GM23248 (cell line): ENCODE measurements at regions not wholly inside any gene's neighbourhood (a gene's known extent, or its start where the extent isn't known, plus 50 kb on each side); places are given as distances from the start of the nearest gene placed in this dataset.
"Not testable (repeated sequence)": the region's sequence is repeated elsewhere in the genome, so short reads cannot be mapped to it uniquely, and the experiment has no call there.

Experiments used
- DNase-seq: peaks from one replicate; pipeline ENCODE4 v3.0.0-alpha.2; 2015
- H2AFZ ChIP-seq: fragments of 200-600 bp; sonication (generic); 2 replicates; pipeline ENCODE4 v1.6.1; 2016; ENCODE audit warnings: antibody characterized with exemption
- H3F3A ChIP-seq: fragments of 200-600 bp; sonication (generic); 2 replicates; pipeline ENCODE4 v1.6.1; 2016; ENCODE audit warnings: mild to moderate bottlenecking, antibody characterized with exemption, mixed run types; ENCODE audit not compliant: insufficient read depth
- H3K27ac ChIP-seq: fragments of 200-600 bp; sonication (generic); 2 replicates; pipeline ENCODE4 v1.5.1; 2016; ENCODE audit warnings: mild to moderate bottlenecking
- H3K27me3 ChIP-seq: fragments of 200-600 bp; sonication (generic); replicated peaks from 2 replicates; pipeline ENCODE4 v1.6.1; 2016; ENCODE audit warnings: mild to moderate bottlenecking; ENCODE audit not compliant: insufficient read depth
- H3K36me3 ChIP-seq: fragments of 200-600 bp; sonication (generic); 2 replicates; pipeline ENCODE4 v1.6.1; 2016; ENCODE audit warnings: low read depth, mild to moderate bottlenecking
- H3K4me1 ChIP-seq: fragments of 200-600 bp; sonication (generic); 2 replicates; pipeline ENCODE4 v1.6.1; 2016; ENCODE audit warnings: mild to moderate bottlenecking; ENCODE audit not compliant: insufficient read depth
- H3K4me2 ChIP-seq: fragments of 200-600 bp; sonication (generic); one replicate; pipeline ENCODE4 v1.6.1; 2016; ENCODE audit warnings: mild to moderate bottlenecking; ENCODE audit not compliant: unreplicated experiment
- H3K4me3 ChIP-seq: fragments of 200-600 bp; sonication (generic); 2 replicates; pipeline ENCODE4 v1.5.1; 2016; ENCODE audit warnings: mild to moderate bottlenecking
- H3K79me2 ChIP-seq: fragments of 200-600 bp; sonication (generic); 2 replicates; pipeline ENCODE4 v1.6.1; 2016; ENCODE audit warnings: mild to moderate bottlenecking; ENCODE audit not compliant: insufficient read depth
- H3K9ac ChIP-seq: fragments of 200-600 bp; sonication (generic); 2 replicates; pipeline ENCODE4 v1.6.1; 2016; ENCODE audit warnings: mild to moderate bottlenecking
- H3K9me2 ChIP-seq: fragments of 200-600 bp; sonication (generic); 2 replicates; pipeline ENCODE4 v1.6.1; 2016; ENCODE audit warnings: mixed run types, mild to moderate bottlenecking, moderate library complexity; ENCODE audit not compliant: insufficient read depth
- H3K9me3 ChIP-seq: fragments of 200-600 bp; sonication (generic); one replicate; pipeline ENCODE4 v1.6.1; 2017; ENCODE audit warnings: low read depth
- H4K20me1 ChIP-seq: fragments of 200-600 bp; sonication (generic); 2 replicates; pipeline ENCODE4 v1.6.0; 2016; ENCODE audit not compliant: insufficient read depth
- EZH2 ChIP-seq: fragments of 200-600 bp; sonication (generic); IDR thresholded peaks from 2 replicates; pipeline ENCODE4 v1.6.1; 2018; ENCODE audit warnings: antibody characterized with exemption, mild to moderate bottlenecking; ENCODE audit not compliant: insufficient read depth, poor library complexity, severe bottlenecking
- EZH2phosphoT487 ChIP-seq: fragments of 200-600 bp; sonication (generic); IDR thresholded peaks from 2 replicates; pipeline ENCODE4 v1.6.1; 2018; ENCODE audit warnings: antibody characterized with exemption, moderate library complexity, mild to moderate bottlenecking, low read depth; ENCODE audit not compliant: insufficient read depth
- WGBS, 2 experiments: methylation state at CpG; one replicate each; pipeline ENCODE4 v1.1.6; 2015 to 2017; ENCODE audit warnings: low lambda C conversion rate in 2 of 2, low coverage in 1 of 2; ENCODE audit errors: missing lambda C conversion rate in 2 of 2; 5-methylcytosine and 5-hydroxymethylcytosine counted together
- in situ Hi-C: fragments of 300-500 bp; cut with MboI; formaldehyde crosslinking; loops from 2 replicates; pipeline ENCODE4 v1.15.0; 2020

DNA sequence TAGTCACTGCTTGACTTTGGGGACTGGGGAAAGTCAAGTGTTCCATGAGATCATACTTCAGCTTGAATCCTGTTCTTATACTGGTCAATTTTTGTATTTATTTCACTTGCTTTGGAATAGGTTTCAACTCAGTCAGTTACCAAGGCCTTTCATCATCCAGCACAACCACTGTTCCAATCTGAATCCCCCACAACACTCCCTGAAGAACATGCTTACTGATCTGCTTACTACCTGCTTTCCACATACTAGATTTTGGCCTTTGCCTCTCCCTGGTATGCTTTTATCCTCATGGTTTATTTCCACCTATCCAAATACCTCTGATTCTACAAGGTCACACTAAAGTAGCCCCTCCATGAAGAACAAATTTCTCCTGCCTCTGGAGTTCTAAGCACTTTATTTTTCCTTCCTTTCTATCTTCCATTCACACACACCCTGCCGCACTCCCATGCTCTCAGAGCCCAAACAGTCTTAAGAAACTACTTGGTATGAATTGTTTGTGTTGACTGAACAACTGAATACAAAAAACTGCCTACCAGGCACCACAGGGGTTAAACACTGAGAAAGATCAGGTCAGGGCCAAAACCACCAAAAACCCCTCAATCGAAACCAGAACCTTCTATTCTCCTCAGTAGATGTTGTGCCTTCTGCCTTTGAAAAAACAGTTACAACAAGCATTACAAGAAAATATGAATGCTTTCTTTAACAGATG, 178.1 kb downstream of the AVL9 start:
- TF ChIP-seq EZH2phosphoT487 (no peak), EZH2 (no peak)
- WGBS, 2 experiments = 65 to 75% methylated on average over 2 of the region's 2 CpGs

DNA sequence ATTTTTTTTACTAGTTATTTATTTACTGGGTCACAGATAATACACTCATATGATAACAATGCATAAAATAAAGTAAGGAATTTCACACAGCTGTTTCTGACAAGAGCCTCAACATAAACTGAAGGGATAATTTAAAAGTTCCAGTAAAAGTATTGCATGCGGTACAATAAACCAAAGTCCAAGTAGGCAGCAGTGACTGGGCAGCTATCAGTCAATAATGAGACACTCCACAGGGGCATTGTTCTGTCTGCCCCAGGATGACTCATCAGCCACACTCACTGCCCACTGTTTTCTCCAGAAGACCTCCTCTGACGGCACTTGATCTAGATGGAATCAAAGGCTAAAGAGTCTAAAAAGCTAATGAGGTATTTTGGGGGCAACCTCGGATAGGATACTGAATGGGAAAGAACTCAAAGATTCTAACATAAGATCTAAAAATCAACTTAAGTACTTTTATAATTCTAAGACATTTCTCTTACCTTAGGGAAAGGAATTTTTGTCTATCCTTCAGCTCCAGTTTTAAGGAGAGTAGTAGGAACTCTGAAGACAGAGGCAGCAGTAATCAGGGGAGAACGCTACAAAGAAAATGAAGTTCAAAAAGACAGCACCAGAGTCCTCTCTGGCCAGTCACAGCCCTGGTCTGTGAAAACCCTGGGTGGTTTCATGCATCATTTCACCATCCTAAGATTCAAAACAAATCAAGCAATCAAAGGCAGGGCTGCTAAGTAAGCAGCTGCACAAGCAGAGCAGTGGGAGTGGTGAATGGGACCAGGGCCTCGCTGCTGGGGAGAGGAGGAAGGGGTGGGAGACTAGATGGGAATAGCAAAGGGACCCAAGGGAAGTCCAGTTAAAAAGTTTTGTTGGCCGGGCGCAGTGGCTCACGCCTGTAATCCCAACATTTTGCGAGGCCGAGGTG, 175.1 kb downstream of the AVL9 start:
- Histone ChIP-seq H3K79me2 (no peaks in the 10 kb centered on the region), H3K9me2 (no peaks in the 10 kb centered on the region), H3K27me3 (no peaks in the 10 kb centered on the region), H3K27ac (0 out of 2 replicates have a peak overlapping the region, but pooled peaks have one; percentile 69), H3K4me3 (no peak overlapping the region), H3K9ac (no peak overlapping the region), H4K20me1 (no peaks in the 10 kb centered on the region), H3K36me3 (no peaks in the 10 kb centered on the region), H3K4me2 (peak overlapping the region; percentile 8), H2AFZ (no peak overlapping the region), H3F3A (peaks cover 24% of the 10 kb centered on the region; the same call in 1 of the 2 replicates), H3K4me1 (peaks cover 22% of the 10 kb centered on the region), H3K9me3 (no peaks in the 10 kb centered on the region)
- peak; percentile 46 for DNase-seq
- in situ Hi-C loops = no loop called here
- TF ChIP-seq EZH2phosphoT487 (no peak), EZH2 (no peak)
- 90 to 92% methylated on average over 10 of the region's 10 CpGs for WGBS, 2 experiments

More for the DNA sequence above, 178.1 kb downstream of the AVL9 start:
- Histone ChIP-seq H3K4me1 (peaks cover 21% of the 10 kb centered on the region), H3K4me3 (no peak overlapping the region), H3K9me2 (no peaks in the 10 kb centered on the region), H4K20me1 (no peaks in the 10 kb centered on the region), H3K36me3 (no peaks in the 10 kb centered on the region), H3K27me3 (no peaks in the 10 kb centered on the region), H3F3A (peaks cover 20% of the 10 kb centered on the region; the same call in 1 of the 2 replicates), H2AFZ (no peak overlapping the region), H3K79me2 (no peaks in the 10 kb centered on the region), H3K4me2 (no peak overlapping the region), H3K9me3 (no peaks in the 10 kb centered on the region), H3K9ac (no peak overlapping the region), H3K27ac (no peak overlapping the region)
- in situ Hi-C loops = no loop called here
- DNase-seq = no peak

DNA sequence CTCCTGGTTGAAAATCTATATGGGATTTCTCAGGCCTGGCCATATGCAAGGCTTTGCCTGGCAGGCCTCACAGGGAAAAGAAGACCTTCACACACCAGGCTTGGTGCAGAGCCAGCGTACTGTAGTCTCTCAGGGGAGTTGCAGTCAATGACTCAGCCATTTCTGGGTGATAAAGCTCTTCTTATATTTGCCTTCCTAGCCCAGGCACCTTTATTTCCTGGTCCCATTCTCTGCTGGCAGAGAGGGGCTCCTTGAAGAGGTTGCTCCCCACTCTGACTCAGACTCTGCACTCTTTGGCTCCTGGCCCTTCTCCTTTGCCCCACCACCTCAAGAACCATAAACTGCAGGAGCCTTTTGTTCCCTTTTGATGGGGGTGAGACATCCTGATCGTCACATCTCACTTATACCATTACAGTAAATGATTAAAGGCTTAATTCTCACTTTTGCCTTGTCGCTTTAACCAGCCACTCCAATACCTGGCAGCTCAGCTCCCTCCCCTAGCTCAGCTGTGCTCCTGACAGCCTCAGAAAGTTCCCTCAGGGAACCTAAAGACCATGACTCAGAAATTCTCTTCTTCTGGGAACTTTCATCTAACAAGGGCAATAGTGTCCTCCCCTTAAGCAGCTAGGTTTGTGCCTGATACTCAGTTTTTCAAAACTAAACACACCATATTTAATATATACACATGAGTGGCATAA, 174.0 kb downstream of the AVL9 start:
- 64 to 73% methylated on average over 3 of the region's 3 CpGs for WGBS, 2 experiments
- H3K27me3 ChIP-seq, H3K9me2 ChIP-seq, H3K79me2 ChIP-seq, H3K9ac ChIP-seq, in situ Hi-C loops, H3K4me3 ChIP-seq, H2AFZ ChIP-seq, H3K36me3 ChIP-seq, H3K9me3 ChIP-seq, H4K20me1 ChIP-seq: not testable (repeated sequence)
- peak overlapping the region; percentile 31 for H3K4me2 ChIP-seq
- peak; percentile 88 for DNase-seq
- H3K4me1 ChIP-seq = peaks cover 22% of the 10 kb centered on the region
- H3K27ac ChIP-seq = peak overlapping the region; percentile 69
- peaks cover 24% of the 10 kb centered on the region; the same call in 1 of the 2 replicates for H3F3A ChIP-seq

DNA sequence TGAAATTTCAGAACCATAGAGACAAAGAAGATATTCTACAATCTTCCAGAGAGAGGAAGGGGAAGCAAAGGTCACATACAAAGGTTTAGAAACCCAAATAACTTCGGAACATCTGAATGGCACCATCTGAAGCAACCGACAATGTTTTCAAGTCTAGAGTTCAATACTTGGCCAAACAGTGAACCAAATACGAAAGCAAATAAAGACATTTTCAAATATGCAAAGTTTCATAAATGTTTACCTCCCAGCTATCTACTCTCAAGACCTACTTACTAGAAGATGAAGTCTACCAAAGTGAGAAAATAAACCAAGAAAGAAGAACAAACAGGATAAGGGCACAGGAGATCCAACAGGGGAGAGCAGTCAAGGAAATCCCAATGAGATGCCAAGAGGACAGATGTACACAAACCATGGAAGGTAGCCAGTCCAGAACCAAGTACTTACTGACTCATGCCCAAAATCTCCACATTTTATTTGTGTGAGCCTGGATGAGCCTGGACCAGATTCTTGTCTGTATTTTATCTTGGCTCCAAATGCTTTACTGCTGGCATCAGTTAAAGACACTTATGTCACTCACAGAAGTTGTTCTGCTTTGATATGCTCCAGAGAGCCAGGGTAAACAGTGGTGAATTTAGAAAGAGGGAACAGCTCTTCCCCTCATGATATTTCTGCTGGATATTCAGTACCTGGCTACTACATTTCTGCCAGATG, 173.3 kb downstream of the AVL9 start:
- H2AFZ ChIP-seq, H3K4me3 ChIP-seq, H3K9ac ChIP-seq: not testable (repeated sequence)

GRCh38 chr7:32667586-32667985, 172.3 kb downstream of the AVL9 start:
- H3F3A ChIP-seq = peaks cover 24% of the 10 kb centered on the region; the same call in 1 of the 2 replicates
- H3K9me2 ChIP-seq, H4K20me1 ChIP-seq, H3K79me2 ChIP-seq, H3K4me3 ChIP-seq, H3K9me3 ChIP-seq, H3K36me3 ChIP-seq, H3K27me3 ChIP-seq, H3K4me2 ChIP-seq, in situ Hi-C loops, H2AFZ ChIP-seq, H3K9ac ChIP-seq, H3K27ac ChIP-seq, DNase-seq: not testable (repeated sequence)
- peaks cover 22% of the 10 kb centered on the region for H3K4me1 ChIP-seq
- WGBS, 2 experiments = 96 to 99% methylated on average over 9 of the region's 9 CpGs

More for the DNA sequence above, 173.3 kb downstream of the AVL9 start:
- Histone ChIP-seq H3K27ac (peak overlapping the region; percentile 69), H3K4me2 (peak overlapping the region; percentile 31), H3K4me1 (peaks cover 22% of the 10 kb centered on the region), H3F3A (peaks cover 24% of the 10 kb centered on the region; the same call in 1 of the 2 replicates)
- in situ Hi-C loops, H3K9me2 ChIP-seq, H4K20me1 ChIP-seq, H3K27me3 ChIP-seq, H3K9me3 ChIP-seq, H3K36me3 ChIP-seq, H3K79me2 ChIP-seq: not testable (repeated sequence)
- DNase-seq = peak; percentile 68
- WGBS, 2 experiments = 98 to 100% methylated on average over 3 of the region's 3 CpGs

DNA sequence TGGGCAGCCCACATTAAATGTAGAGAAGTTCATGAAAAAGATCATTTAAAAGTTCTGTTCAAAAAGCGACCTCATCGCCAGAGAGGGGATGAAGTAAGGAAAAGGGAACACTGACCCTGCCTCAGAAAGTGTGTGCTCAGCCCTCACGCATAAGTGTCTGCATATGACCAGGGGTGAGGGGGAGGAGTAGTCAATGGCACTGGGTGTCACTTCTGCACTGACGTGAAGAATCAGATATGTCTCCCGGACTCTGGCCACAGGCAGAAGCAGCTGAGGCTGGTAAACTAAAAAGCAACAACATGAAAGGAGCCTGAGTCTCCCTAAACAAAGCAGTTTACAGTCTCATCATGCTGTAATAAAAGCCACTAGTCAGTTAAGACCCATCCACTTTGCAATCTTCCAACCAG, 168.5 kb downstream of the AVL9 start:
- H3K9me2 ChIP-seq, H4K20me1 ChIP-seq, H3K27ac ChIP-seq, H3K79me2 ChIP-seq, H3K9ac ChIP-seq, H3F3A ChIP-seq, H3K4me2 ChIP-seq, in situ Hi-C loops, H2AFZ ChIP-seq, H3K4me1 ChIP-seq, DNase-seq, H3K4me3 ChIP-seq, H3K36me3 ChIP-seq, H3K9me3 ChIP-seq, H3K27me3 ChIP-seq: not testable (repeated sequence)
- 91 to 94% methylated on average over 5 of the region's 5 CpGs for WGBS, 2 experiments
